HAP-1 (cell line): ENCODE measurements at regions not wholly inside any gene's neighbourhood (a gene's known extent, or its start where the extent isn't known, plus 50 kb on each side); places are given as distances from the start of the nearest gene placed in this dataset.

Experiments used
- DNase-seq, 2 experiments: peaks; one replicate each; pipeline ENCODE4 v3.0.0-alpha.2; 2016 to 2020; ENCODE audit warnings: low spot score in 2 of 2
- H3K27me3 ChIP-seq: fragments of 250-450 bp; sonication (Bioruptor Pico); 2 replicates; pipeline ENCODE4 v1.5.1; 2020; ENCODE audit warnings: low read depth, mild to moderate bottlenecking, moderate library complexity
- H3K36me3 ChIP-seq: fragments of 250-450 bp; sonication (Bioruptor Pico); replicated peaks from 2 replicates; pipeline ENCODE4 v1.5.1; 2020; ENCODE audit warnings: mild to moderate bottlenecking
- H3K4me1 ChIP-seq: fragments of 250-450 bp; sonication (Bioruptor Pico); 2 replicates; pipeline ENCODE4 v1.5.1; 2020; ENCODE audit warnings: mild to moderate bottlenecking
- H3K4me3 ChIP-seq: fragments of 250-450 bp; sonication (Bioruptor Pico); 2 replicates; pipeline ENCODE4 v1.5.1; 2020; ENCODE audit warnings: mild to moderate bottlenecking, moderate library complexity
- H3K9me3 ChIP-seq: fragments of 250-450 bp; sonication (Bioruptor Pico); 2 replicates; pipeline ENCODE4 v1.5.1; 2020; ENCODE audit warnings: mild to moderate bottlenecking, moderate library complexity
- in situ Hi-C: fragments of 300-500 bp; cut with MboI; formaldehyde crosslinking; loops from 3 replicates; pipeline ENCODE4 v1.14.3; 2020; ENCODE audit warnings: low sequenced_read_pairs, inconsistent platforms, mixed read lengths

DNA sequence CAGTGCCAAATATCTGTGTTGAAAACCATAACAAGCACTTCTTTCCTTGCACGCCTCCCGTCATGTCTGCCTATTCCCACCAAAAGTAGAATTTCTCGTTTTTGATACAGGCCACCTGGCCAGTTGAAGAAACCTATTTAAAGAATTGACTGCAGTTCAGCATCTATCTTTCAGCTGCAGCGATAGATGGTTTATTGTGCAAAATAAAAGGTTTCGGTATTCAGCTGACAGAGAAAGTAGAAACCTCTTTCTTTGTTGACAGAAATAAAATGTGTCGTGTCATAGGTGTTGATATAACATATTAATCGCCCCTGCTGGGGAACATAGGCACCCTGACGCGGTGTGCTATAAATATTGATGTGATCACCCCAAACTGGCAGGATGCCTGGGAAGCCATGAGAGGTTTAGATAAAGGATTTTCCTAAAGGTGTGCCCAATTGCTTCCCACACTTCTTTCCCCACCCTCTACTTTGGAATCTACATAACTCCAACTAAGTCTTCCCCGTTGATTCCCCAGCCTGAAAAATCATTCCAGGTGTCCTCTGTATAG, 570.4 kb downstream of the CCDC85A start:
- in situ Hi-C loops: no loop called here
- DNase-seq: no peak
- no peaks in the 10 kb centered on the region for H3K9me3 ChIP-seq
- no peaks in the 10 kb centered on the region for H3K27me3 ChIP-seq
- no peaks in the 10 kb centered on the region for H3K36me3 ChIP-seq
- H3K4me1 ChIP-seq: no peaks in the 10 kb centered on the region
- no peak overlapping the region for H3K4me3 ChIP-seq

DNA sequence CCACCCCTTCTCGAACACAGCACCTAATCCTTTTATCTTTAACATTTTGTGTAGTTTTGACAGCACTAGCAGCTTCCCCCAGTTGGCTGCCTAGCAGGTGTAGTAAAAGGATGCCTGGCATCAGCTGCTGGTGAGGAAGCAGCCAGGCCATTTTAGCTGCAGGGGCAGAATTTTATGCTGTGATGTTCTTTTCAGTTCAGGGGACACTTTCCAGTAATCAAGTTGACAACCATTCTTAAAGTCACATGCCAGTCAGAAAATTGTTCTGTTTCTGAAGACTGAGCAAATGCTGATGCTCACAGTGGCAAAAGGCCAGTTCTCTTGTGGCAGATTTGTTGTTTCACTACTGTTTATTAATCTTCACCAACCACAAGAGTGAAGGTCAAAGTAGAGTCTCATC, 570.8 kb downstream of the CCDC85A start:
- no peak for DNase-seq
- no peaks in the 10 kb centered on the region for H3K4me1 ChIP-seq
- no peaks in the 10 kb centered on the region for H3K27me3 ChIP-seq
- no peak overlapping the region for H3K4me3 ChIP-seq
- H3K9me3 ChIP-seq: no peaks in the 10 kb centered on the region
- H3K36me3 ChIP-seq: no peaks in the 10 kb centered on the region
- in situ Hi-C loops: no loop called here

DNA sequence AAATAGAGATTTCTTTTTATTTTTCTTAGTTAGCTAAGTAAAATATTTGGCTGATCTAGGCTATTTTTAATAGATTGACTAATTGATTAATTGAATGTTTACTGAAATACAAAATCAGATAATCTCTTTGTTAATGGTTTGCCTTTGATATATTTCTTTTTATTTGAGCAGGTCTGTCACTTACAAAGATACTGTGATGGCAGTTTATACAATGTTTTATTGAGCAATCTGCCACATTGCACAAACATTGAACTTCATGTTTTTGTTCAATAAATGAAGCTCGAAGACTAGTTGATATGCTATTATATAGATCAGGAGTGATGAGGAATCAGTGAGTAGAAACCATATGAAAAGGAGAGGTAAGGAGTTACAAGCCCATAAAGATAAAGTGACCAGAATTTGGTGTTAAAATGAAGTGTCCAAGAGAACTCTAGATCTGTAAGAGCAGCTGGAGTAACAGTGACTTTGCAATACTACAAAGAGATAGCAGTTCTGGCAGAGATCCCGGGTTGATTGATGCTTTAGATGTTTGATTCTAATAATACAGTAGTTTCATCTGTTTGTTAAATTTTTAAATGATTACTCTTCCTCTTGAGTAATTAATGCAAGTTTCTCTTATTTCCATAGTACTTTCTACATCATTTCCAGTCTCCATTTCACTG, 574.2 kb downstream of the CCDC85A start:
- Histone ChIP-seq H3K27me3 (no peaks in the 10 kb centered on the region), H3K9me3 (no peaks in the 10 kb centered on the region), H3K36me3 (no peaks in the 10 kb centered on the region), H3K4me3 (no peak overlapping the region), H3K4me1 (no peaks in the 10 kb centered on the region)
- no peak for DNase-seq
- in situ Hi-C loops: no loop called here

DNA sequence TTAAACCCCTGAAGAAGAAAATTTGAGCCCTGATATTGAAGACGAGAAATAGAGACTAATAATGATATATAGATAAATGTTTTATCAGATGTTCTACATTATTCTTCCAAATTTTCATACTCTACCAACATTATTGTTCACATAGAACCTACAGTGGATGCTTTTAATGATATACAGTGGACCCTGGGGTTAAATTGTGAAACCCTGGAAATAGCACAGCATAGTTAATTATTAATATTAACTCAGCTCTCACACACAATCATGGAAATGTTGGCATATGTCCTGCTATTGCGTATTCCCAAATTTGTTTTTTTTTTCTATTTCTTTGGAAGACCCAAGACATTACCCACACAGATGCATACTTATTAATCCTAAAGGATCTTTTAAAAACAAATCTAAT, 579.9 kb downstream of the CCDC85A start:
- Histone ChIP-seq H3K4me3 (no peak overlapping the region), H3K4me1 (no peaks in the 10 kb centered on the region), H3K27me3 (no peaks in the 10 kb centered on the region; the same call in 1 of the 2 replicates), H3K36me3 (no peaks in the 10 kb centered on the region), H3K9me3 (no peaks in the 10 kb centered on the region)
- in situ Hi-C loops: no loop called here
- DNase-seq: no peak

DNA sequence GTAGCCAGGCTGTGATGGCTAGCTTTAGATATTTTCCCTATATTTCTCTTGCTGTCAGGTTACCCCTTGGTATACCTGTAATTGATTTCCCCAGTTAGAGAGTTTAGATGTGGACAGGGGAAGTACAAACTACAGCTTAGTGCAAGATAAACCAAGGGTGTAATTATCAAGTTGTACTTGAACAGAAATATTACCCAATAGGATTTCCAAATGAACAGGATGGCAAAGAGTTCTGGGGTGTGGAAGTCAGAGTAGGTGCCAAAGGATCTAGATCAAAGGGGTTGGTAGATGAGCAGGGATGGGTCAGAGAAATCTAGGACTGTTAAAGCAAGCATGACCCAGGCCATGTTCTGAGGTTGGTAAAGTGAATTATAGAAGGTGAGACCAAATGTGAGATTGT, 585.2 kb downstream of the CCDC85A start:
- no peak for DNase-seq
- no peaks in the 10 kb centered on the region for H3K4me1 ChIP-seq
- no peaks in the 10 kb centered on the region for H3K9me3 ChIP-seq
- H3K4me3 ChIP-seq: no peak overlapping the region
- no peaks in the 10 kb centered on the region; the same call in 1 of the 2 replicates for H3K27me3 ChIP-seq
- H3K36me3 ChIP-seq: no peaks in the 10 kb centered on the region
- in situ Hi-C loops: no loop called here

DNA sequence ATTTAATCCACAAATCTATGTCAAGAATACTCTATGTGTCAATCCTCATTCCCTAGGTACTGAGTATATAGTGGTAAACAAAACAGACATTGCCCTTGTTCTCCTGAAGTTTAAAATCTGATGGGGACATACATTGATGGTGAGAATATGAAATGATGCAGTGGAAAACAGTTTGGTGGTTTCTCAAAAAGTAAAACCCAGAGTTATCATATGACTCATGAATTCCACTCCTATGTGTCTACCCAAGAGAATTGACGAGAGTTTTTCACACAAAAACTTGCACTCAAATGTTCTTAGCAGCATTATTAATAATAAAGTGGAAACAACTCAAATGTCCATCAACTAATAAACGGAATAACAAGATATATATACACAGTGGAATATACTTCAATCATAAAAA, 586.7 kb downstream of the CCDC85A start:
- H3K4me1 ChIP-seq: no peaks in the 10 kb centered on the region
- H3K4me3 ChIP-seq: no peak overlapping the region
- no peaks in the 10 kb centered on the region for H3K9me3 ChIP-seq
- in situ Hi-C loops: no loop called here
- H3K27me3 ChIP-seq: no peaks in the 10 kb centered on the region; the same call in 1 of the 2 replicates
- H3K36me3 ChIP-seq: no peaks in the 10 kb centered on the region
- DNase-seq: no peak

DNA sequence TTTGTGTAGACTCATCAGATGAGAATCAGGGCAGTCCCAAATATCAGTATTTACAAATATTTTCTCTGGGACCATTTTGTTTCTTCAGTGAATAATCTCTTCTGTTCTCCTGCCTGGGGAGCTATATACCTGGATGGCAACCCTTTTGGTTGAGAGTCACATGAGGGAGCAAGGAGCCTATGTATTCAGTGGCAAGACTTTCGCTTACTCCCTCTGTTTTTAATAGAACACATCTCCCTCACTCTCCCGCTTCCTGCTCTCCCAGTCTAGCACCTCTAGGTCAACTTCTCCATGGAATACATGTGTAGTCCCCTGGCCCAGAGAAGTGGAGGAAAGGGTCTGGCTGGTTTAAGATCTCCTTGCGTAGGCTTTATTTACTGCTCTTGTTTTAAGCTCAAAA, 600.3 kb downstream of the CCDC85A start:
- no peak overlapping the region for H3K4me3 ChIP-seq
- in situ Hi-C loops: no loop called here
- no peaks in the 10 kb centered on the region for H3K27me3 ChIP-seq
- no peaks in the 10 kb centered on the region for H3K9me3 ChIP-seq
- no peaks in the 10 kb centered on the region for H3K4me1 ChIP-seq
- DNase-seq: no peak
- H3K36me3 ChIP-seq: no peaks in the 10 kb centered on the region

DNA sequence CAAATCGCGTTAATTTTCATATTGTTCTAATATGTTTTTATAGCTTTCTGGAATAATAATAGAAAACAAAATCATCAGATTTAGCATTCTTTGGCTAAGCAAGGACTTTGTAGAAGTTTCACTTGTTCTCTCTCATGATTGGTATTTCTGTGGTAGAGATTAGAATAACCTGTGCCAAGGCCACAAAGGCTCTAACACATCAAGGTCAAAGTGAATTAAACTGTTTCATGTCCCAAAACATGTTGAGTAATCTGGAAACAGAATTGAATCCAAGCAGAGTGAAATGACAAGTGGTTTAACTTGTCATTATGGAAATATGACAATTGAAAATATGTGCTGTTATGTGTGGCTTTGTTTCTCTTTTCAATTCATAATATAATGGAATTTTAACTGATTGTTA, 617.4 kb downstream of the CCDC85A start:
- H3K9me3 ChIP-seq: no peaks in the 10 kb centered on the region
- H3K4me3 ChIP-seq: no peak overlapping the region
- H3K4me1 ChIP-seq: peaks cover 9% of the 10 kb centered on the region
- H3K27me3 ChIP-seq: no peaks in the 10 kb centered on the region
- in situ Hi-C loops: no loop called here
- no peak for DNase-seq
- no peaks in the 10 kb centered on the region for H3K36me3 ChIP-seq

DNA sequence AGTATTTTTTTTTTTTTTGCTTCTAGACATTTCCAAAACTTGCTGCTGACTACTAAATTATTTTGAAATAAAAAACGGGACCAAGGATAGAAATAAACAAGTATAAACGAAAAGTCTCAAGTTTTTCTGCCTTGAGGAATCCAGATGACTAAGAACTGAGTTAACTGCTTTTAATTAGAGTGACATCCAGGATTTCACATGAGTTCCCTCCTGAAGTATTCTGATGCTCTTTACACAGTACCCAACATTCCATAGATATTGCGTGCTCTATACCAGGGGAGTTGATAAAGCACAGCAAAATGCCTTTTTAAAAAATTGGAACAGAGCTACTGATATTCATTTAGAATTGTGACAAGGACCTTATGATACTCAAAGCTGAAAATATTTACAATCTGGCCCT, 618.0 kb downstream of the CCDC85A start:
- Histone ChIP-seq H3K9me3 (no peaks in the 10 kb centered on the region), H3K27me3 (no peaks in the 10 kb centered on the region), H3K4me3 (no peak overlapping the region), H3K4me1 (peaks cover 9% of the 10 kb centered on the region), H3K36me3 (no peaks in the 10 kb centered on the region)
- no peak for DNase-seq
- in situ Hi-C loops: no loop called here

DNA sequence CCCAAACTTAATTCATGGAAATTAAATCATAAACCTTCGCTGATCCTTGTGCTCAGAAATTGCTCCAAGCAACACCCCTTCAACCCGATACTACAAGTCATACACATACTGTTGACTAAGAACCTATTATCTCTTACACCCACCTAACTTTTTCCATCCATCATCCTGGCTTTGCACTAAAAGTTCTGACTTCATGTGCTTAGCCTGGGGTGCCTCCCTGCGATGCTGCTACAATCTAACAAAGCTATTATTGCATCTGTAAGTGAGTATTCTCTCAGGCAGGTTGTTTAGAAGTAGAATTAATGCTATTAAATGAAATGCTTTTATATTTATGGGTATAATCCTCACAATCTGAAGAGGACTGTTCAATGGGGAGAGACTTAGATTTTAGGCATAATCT, 619.8 kb downstream of the CCDC85A start:
- Histone ChIP-seq H3K27me3 (no peaks in the 10 kb centered on the region), H3K4me1 (peaks cover 9% of the 10 kb centered on the region), H3K9me3 (no peaks in the 10 kb centered on the region), H3K4me3 (no peak overlapping the region), H3K36me3 (no peaks in the 10 kb centered on the region)
- no peak for DNase-seq
- in situ Hi-C loops: no loop called here

DNA sequence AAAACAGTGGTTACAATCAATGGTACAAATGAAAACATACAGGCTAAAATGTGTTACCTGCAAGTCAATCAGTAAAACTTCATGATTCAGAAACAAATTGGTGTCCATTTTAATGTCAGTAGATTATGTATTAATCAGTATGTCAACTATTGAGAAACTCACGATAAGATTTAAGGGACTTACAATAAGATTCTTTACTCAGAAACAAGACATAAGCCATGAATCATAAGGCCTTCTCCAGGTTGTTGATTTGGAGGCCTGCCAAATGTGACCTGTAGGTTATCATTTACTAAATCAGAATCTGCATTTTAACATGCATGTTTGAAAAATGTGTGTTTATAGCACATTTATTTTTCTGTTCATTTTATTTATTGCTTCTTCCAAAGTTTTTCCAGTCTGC, 623.1 kb downstream of the CCDC85A start:
- no peaks in the 10 kb centered on the region for H3K9me3 ChIP-seq
- no peaks in the 10 kb centered on the region for H3K36me3 ChIP-seq
- DNase-seq: no peak
- in situ Hi-C loops: no loop called here
- H3K27me3 ChIP-seq: no peaks in the 10 kb centered on the region
- H3K4me1 ChIP-seq: peaks cover 9% of the 10 kb centered on the region
- H3K4me3 ChIP-seq: no peak overlapping the region

DNA sequence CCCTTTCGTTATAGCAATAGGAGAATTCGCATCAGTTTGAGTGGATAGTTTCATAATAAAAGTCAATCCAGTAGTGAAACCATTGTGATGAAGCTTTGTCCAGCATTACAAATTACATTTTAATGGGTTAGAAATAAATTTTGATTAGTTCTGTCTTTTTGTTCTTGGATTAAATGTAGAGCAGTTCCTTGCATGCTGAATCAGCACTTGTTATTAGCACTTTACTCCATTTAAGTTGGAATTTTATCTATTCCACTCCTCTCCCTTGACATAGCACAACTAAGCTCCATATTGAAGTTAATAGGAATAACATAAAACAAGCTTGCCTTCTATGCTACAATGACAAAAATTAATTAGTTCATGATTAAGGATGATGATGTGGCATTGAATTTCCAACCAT, 624.1 kb downstream of the CCDC85A start:
- no peaks in the 10 kb centered on the region for H3K9me3 ChIP-seq
- in situ Hi-C loops: no loop called here
- no peaks in the 10 kb centered on the region for H3K27me3 ChIP-seq
- H3K4me3 ChIP-seq: no peak overlapping the region
- peaks cover 3% of the 10 kb centered on the region for H3K4me1 ChIP-seq
- no peak for DNase-seq
- H3K36me3 ChIP-seq: no peaks in the 10 kb centered on the region

DNA sequence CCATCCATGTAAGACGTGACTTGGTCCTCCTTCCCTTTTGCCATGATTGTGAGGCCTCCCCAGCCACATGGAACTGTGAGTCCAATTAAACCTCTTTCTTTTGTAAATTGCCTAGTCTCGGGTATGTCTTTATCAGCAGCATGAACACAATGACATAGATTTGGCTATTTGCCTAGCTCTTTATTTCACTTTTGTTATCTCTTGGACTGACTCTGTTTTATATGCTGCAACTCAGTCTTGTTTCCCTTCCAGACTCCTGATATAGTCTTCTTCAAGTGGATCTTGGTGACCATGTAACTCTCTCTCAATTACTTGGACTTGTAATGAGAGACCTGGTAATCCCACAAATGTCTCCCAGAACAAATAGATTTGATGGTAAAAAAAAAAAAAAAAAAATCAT, 627.6 kb downstream of the CCDC85A start:
- H3K27me3 ChIP-seq: no peaks in the 10 kb centered on the region
- H3K4me1 ChIP-seq: no peaks in the 10 kb centered on the region
- no peaks in the 10 kb centered on the region for H3K36me3 ChIP-seq
- in situ Hi-C loops: no loop called here
- no peak overlapping the region for H3K4me3 ChIP-seq
- no peak for DNase-seq
- H3K9me3 ChIP-seq: no peaks in the 10 kb centered on the region

DNA sequence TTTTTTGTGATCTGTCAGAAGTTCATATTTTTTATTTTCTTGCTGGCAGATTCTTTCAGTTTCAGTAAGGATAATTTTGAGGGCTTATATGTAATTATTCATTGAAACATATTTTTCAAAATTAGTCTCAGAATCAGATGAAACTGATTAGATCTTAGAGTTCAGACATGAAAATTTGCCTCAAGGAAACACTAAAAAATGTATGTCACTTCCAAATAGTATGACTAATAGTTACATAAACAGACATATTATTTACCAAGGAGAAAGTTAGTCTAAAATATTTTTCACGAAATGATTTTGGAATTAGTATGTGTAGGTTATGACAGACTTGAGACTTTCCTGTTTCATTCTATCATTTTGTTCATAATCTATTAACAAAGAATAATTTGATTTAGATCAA, 628.6 kb downstream of the CCDC85A start:
- Histone ChIP-seq H3K36me3 (no peaks in the 10 kb centered on the region), H3K4me3 (no peak overlapping the region), H3K9me3 (no peaks in the 10 kb centered on the region), H3K4me1 (no peaks in the 10 kb centered on the region), H3K27me3 (no peaks in the 10 kb centered on the region)
- in situ Hi-C loops: no loop called here
- no peak for DNase-seq

DNA sequence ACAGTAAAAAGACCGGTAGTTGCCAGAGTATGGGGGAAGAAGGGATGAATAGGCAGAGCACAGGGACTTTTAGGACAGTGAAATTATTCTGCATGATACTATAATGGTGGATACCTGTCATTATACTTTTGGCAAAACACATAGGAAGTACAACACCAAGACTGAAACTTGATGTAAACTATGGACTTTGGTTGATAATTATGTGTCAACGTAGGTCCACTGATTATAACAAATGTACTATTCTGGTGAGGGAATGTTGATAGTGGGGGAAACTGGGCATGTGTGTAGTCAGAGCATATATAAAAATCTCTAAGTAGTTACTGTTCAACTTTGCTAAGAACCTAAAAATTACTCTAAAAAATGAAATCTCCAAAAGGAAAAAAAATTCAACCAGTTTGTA, 629.7 kb downstream of the CCDC85A start:
- no peaks in the 10 kb centered on the region for H3K36me3 ChIP-seq
- in situ Hi-C loops: no loop called here
- H3K4me1 ChIP-seq: no peaks in the 10 kb centered on the region
- H3K9me3 ChIP-seq: no peaks in the 10 kb centered on the region
- H3K27me3 ChIP-seq: no peaks in the 10 kb centered on the region
- no peak for DNase-seq
- H3K4me3 ChIP-seq: no peak overlapping the region
